GM21576 (cell line): ENCODE measurements at regions not wholly inside any gene's neighbourhood (a gene's known extent, or its start where the extent isn't known, plus 50 kb on each side); places are given as distances from the start of the nearest gene placed in this dataset.

Source experiments
- ATAC-seq: cut with Tn5 transposase; IDR thresholded peaks from one replicate; pipeline ENCODE4 v1.9.1; 2021; ENCODE audit warnings: mild to moderate bottlenecking, moderate library complexity; ENCODE audit not compliant: unreplicated experiment

- no peak for ATAC-seq
Observed at GRCh38 chr14:62244221-62244620, 482.0 kb downstream of the SNAPC1 start.

GRCh38 chr14:62247266-62247665 lies 485.0 kb downstream of the SNAPC1 start:
- ATAC-seq = no peak

GRCh38 chr14:62251237-62251636 lies 489.0 kb downstream of the SNAPC1 start:
- ATAC-seq = no peak

DNA sequence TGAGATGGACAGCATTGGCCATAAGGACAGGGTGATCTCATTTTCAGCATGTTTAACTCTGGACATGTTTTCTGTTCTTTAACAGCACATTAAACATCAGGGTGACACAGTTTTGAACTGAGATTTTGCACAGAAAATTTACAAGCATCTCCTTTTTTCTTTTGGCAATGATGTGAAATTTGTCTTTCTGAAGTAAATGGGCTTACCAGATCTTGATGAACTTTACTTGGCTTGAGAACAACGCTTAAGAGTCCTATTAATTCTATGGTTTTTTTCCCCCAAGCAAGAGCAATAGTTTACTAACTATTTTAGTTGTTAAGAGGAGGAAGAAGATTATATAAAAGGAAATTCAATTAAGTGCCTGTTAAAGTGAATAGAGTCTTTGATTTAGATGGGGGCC lies 491.0 kb downstream of the SNAPC1 start:
- no peak for ATAC-seq

DNA sequence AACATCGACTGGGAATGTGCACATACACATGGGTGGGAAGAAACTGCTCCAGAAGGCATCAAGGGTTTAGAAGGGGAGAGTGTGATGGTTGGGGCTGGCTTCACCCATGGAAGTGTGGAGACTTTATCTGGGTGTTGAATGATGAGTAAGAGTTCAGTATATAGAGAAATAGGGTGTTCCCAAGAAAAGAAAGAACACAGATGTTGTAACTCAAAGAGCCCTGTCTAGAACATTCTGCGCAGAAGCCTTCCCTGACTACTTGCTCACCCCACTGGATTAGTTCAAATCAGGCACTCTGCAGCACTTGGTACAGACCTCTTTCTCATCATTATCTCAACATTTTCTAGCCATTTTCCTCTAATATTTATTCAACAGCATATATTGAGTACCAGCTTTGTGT lies 491.7 kb downstream of the SNAPC1 start:
- no peak for ATAC-seq

DNA sequence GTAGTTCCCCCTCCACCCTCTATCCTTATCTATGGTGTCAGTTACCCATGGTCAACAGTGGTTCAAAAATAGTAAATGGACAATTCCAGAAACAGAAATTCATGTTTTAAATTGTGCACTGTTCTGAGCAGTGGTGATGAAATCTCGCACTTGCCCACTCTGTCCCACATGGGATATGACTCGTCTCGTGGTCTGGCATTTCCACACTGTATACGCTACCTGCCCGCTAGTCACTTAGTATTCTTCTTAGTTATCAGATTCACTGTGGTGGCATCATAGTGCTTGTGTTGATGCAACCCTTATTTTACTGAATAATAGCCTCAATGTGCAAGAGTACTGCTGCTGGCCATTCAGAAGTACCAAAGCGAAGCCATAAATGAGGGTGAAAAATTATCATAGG lies 507.0 kb downstream of the SNAPC1 start:
- no peak for ATAC-seq

GRCh38 chr14:62270236-62270635 lies 508.0 kb downstream of the SNAPC1 start:
- ATAC-seq = no peak

GRCh38 chr14:62280366-62280765 lies 518.1 kb downstream of the SNAPC1 start:
- ATAC-seq = no peak

DNA sequence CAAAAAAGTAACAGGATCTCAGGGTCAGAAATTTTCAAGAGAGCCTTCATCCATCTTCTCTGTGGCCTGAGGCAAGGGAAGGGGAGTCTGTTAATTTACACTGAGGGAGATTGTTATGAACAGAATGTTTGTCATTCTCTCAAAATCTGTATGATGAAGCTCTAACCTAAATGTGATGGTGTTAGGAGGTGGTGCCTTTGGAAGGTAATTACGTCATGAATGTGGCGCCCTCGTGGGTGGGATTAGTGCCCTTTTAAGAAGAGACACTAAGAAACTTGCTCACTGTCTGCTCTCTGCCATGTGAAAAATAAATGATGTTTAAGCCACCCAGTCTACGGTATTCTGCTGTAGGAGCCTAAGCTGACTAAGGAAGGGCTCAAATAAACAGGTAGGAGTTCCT lies 521.6 kb downstream of the SNAPC1 start:
- no peak for ATAC-seq

DNA sequence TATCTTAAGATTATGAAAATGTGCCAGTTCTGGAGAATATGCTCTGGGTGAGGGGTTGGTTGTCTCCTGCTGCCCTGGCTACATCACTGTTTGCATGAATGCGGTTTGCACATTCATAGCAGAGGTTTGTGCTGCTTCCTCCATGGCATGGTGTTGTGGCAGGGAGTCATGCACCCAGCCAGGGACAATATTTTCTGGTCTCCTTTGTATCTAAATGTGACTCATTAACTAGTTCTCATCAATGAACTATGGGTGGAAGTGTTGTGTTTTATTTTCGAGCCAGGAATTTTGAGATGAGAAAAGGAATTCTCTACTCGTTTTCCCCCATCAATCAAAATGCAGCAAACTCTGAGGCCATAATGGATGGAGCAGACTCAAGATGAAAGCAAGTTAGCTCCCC lies 527.3 kb downstream of the SNAPC1 start:
- no peak for ATAC-seq

DNA sequence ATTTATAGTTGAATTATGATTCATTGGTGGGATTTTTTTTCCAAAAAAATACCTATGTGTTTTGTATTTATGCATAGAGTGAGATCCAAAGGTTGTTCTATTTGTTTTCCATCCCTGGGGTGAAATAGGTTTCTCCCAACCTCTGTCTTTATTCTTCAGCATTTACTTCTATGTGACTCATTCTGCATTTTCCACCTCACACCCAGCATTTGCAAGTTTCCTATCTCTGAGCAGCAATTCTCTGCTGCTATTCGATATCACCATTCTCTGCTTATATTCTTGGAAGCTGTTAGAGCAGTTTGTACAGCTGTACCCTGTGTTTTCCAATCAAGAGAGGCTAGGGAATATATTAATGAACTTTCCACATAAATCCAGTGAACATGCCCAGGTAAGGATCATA lies 538.9 kb downstream of the SNAPC1 start:
- no peak for ATAC-seq

GRCh38 chr14:62301911-62302310 lies 539.7 kb downstream of the SNAPC1 start:
- no peak for ATAC-seq

DNA sequence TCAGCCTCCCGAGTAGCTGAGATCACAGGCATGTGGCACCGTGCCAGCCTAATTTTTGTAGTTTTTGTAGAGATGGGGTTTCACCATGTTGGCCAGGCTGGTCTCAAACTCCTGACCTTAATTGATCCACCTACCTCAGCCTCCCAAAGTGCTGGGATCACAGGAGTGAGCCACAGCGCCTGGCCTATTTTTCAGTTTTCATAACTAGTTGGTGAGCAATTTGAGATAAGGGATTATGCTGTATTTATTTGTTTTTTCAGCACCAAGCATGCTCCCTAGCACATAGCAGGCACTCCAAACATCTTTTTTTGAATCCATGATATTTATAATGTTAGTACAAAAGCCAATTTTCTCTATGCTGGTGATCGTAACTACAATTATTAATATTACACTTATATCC lies 541.2 kb downstream of the SNAPC1 start:
- no peak for ATAC-seq

GRCh38 chr14:62304257-62304656 lies 542.0 kb downstream of the SNAPC1 start:
- no peak for ATAC-seq

- no peak for ATAC-seq
Observed at GRCh38 chr14:62307844-62308243, 545.6 kb downstream of the SNAPC1 start.

- no peak for ATAC-seq
Observed at GRCh38 chr14:62308316-62308715, 546.1 kb downstream of the SNAPC1 start.

- no peak for ATAC-seq
Observed at GRCh38 chr14:62308891-62309290, 546.7 kb downstream of the SNAPC1 start.

DNA sequence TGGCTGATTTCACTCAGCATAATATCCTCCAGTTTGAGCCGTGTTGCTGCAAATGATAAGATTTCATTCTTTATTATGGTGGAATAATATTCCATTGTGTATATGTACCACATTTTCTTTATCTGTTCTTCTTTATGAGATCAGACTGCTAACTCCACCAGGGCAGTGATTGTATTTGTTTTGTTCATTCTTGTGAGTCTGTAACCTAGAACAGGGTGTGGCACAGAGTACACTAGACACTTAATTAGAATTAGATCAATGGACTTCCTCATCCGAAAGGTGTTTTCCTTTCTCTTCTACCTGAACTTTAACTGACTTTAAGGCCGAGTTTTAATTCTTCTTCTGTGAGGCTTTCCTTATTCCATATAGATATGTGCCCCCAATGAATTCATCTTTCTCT lies 551.0 kb downstream of the SNAPC1 start:
- no peak for ATAC-seq

GRCh38 chr14:62314221-62314620 lies 552.0 kb downstream of the SNAPC1 start:
- ATAC-seq = no peak

GRCh38 chr14:62314871-62315270 lies 552.7 kb downstream of the SNAPC1 start:
- ATAC-seq = no peak

GRCh38 chr14:62315631-62316030 lies 553.4 kb downstream of the SNAPC1 start:
- no peak for ATAC-seq

DNA sequence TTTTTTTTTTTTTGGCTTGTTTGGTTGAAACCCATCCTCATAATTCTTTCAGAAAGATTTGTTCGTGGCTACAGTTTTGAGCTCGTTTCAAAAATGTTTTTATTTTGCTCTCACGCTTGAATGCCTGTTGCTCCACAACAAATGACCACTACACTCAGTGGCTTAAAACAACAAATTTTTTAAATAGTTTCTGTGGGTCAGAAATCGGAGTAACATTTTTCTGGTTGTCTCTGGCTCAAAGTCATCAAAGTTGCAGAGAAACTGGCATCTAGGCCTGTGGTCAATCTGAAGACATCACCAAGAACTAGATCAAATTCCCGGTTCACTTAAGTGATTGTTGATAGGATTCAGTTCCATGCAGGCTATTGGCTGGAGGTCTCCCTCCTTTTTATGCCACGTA lies 560.0 kb downstream of the SNAPC1 start:
- no peak for ATAC-seq

- no peak for ATAC-seq
Observed at GRCh38 chr14:62329427-62329826, 567.2 kb downstream of the SNAPC1 start.

DNA sequence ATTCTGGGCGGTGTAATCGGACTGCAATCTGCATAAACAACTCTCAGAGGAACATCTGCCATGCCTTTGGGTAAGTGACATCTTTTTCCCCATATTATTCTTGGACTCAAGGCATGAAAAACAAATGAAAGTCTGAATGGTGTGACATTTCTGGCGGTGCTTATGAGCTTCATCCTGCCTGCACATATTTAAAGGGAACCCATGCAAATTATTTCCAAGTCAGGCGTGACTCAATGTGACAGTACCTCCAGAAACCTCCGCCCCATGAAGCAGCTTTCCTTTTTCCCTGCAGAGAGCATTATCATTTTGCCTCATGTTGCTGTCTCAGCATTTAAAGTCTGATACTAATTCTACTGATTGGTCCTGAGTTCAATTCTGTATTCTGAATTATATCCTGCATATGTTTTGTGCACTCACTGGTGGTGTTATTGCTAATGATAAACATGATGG lies 585.4 kb downstream of the SNAPC1 start:
- no peak for ATAC-seq
